K562 (cell line): ENCODE measurements at regions not wholly inside any gene's neighbourhood (a gene's known extent, or its start where the extent isn't known, plus 50 kb on each side); places are given as distances from the start of the nearest gene placed in this dataset.

Experiments
- CBX1 ChIP-seq: sonication (generic); IDR thresholded peaks from 2 replicates; pipeline ENCODE4 v1.6.1; 2016; ENCODE audit warnings: antibody characterized with exemption, low read depth, mild to moderate bottlenecking
- CBX3 ChIP-seq, 2 experiments: IDR thresholded peaks; 1 replicate in 1 of 2; 2 replicates in 1 of 2; pipeline ENCODE4 v1.6.1; 2012; ENCODE audit warnings: inconsistent platforms in 2 of 2, low read length in 2 of 2, borderline replicate concordance in 1 of 2, control low read depth in 1 of 2
- CHD4 ChIP-seq: fragments of 200-600 bp; sonication (generic); IDR thresholded peaks from 3 replicates; pipeline ENCODE4 v1.6.1; 2012; ENCODE audit warnings: low read depth, mild to moderate bottlenecking, mixed read lengths, low read length, inconsistent platforms; ENCODE audit not compliant: insufficient read depth, insufficient replicate concordance, poor library complexity, severe bottlenecking
- EGR1 ChIP-seq: fragments of 450-650 bp; conservative IDR thresholded peaks from 2 replicates; pipeline ENCODE4 v1.6.1; 2017; ENCODE audit warnings: mild to moderate bottlenecking
- HDAC1 ChIP-seq, 2 experiments: fragments of 450-650 bp; IDR thresholded peaks; 2 replicates each; pipeline ENCODE4 v1.6.1; 2016 to 2017; ENCODE audit warnings: inconsistent platforms in 1 of 2, mild to moderate bottlenecking in 1 of 2, moderate library complexity in 1 of 2
- HDAC2 ChIP-seq: fragments of 450-650 bp; IDR thresholded peaks from 2 replicates; pipeline ENCODE4 v1.6.1; 2016; ENCODE audit warnings: mild to moderate bottlenecking
- KLF1 ChIP-seq: fragments of 450-650 bp; IDR thresholded peaks from 2 replicates; pipeline ENCODE4 v1.6.1; 2016; ENCODE audit warnings: missing genetic modification characterization, missing compliant biosample characterization
- MECOM ChIP-seq: fragments of 250-450 bp; sonication (Bioruptor Pico); IDR thresholded peaks from 2 replicates; pipeline ENCODE4 v1.8.0; 2022; ENCODE audit warnings: inconsistent platforms
- MEIS2 ChIP-seq: fragments of 450-650 bp; IDR thresholded peaks from 2 replicates; pipeline ENCODE4 v1.6.1; 2014; ENCODE audit warnings: mild to moderate bottlenecking; ENCODE audit not compliant: partially characterized antibody
- MTF1 ChIP-seq: fragments of 250-450 bp; sonication (Bioruptor Pico); IDR thresholded peaks from 2 replicates; pipeline ENCODE4 v1.9.0; 2021; ENCODE audit warnings: moderate library complexity, mild to moderate bottlenecking, inconsistent platforms, borderline replicate concordance
- OTX1 ChIP-seq: fragments of 450-650 bp; formaldehyde crosslinking; IDR thresholded peaks from 2 replicates; pipeline ENCODE4 v1.4.0; 2022; ENCODE audit warnings: mild to moderate bottlenecking
- PTBP1 ChIP-seq: fragments of 200-400 bp; formaldehyde crosslinking; IDR thresholded peaks from 2 replicates; pipeline ENCODE4 v1.6.1; 2017; ENCODE audit warnings: low read depth, low read length
- RBM25 ChIP-seq: fragments of 200-400 bp; formaldehyde crosslinking; IDR thresholded peaks from 2 replicates; pipeline ENCODE4 v1.6.1; 2018; ENCODE audit warnings: low read length, low read depth, moderate library complexity; ENCODE audit not compliant: severe bottlenecking
- RCOR1 ChIP-seq, 2 experiments: IDR thresholded peaks; 2 replicates each; pipeline ENCODE4 v1.6.1; 2012; ENCODE audit warnings: low read depth in 2 of 2, low read length in 2 of 2, borderline replicate concordance in 1 of 2, improper control_type of control experiment in 1 of 2
- SIX5 ChIP-seq, 2 experiments: IDR thresholded peaks; 2 replicates each; pipeline ENCODE4 v1.6.1; 2011; ENCODE audit warnings: low read length in 2 of 2, borderline replicate concordance in 1 of 2, low read depth in 1 of 2, mild to moderate bottlenecking in 1 of 2, moderate library complexity in 1 of 2; ENCODE audit not compliant: insufficient read depth in 1 of 2
- TEAD1 ChIP-seq, 2 experiments: fragments of 450-650 bp in 1 of 2; sonication (generic) in 1 of 2; formaldehyde crosslinking; IDR thresholded peaks; 2 replicates each; pipeline versions ENCODE4 v1.4.0 to v1.8.0; 2020 to 2022; ENCODE audit warnings: mild to moderate bottlenecking in 2 of 2, missing genetic modification reagents in 1 of 2
- YBX1 ChIP-seq: fragments of 450-650 bp; IDR thresholded peaks from 2 replicates; pipeline ENCODE4 v1.7.1; 2016; ENCODE audit warnings: mild to moderate bottlenecking
- ZNF124 ChIP-seq: sonication (generic); formaldehyde crosslinking; IDR thresholded peaks from 2 replicates; pipeline ENCODE4 v1.8.1; 2022; ENCODE audit warnings: missing genetic modification reagents
- ZNF75A ChIP-seq: fragments of 450-650 bp; formaldehyde crosslinking; IDR thresholded peaks from 2 replicates; pipeline ENCODE4 v1.4.0; 2020; ENCODE audit warnings: mild to moderate bottlenecking
- TF ChIP-seq, protein P1 (sequence below): fragments of 450-650 bp; formaldehyde crosslinking; conservative IDR thresholded peaks from 2 replicates; pipeline ENCODE4 v1.4.0; 2022; ENCODE audit warnings: mild to moderate bottlenecking, missing genetic modification characterization
- TF ChIP-seq, protein P2 (sequence below): fragments of 450-650 bp; IDR thresholded peaks from 2 replicates; pipeline ENCODE4 v1.7.0; 2016; ENCODE audit warnings: borderline replicate concordance
- TF ChIP-seq, protein P3 (sequence below): fragments of 250-450 bp; sonication (Bioruptor Pico); IDR thresholded peaks from 2 replicates; pipeline ENCODE4 v1.5.1; 2021; ENCODE audit warnings: mild to moderate bottlenecking

GRCh38 chr16:85348065-85348840, 236.0 kb upstream of the CIBAR2 start (continued):
- TF ChIP-seq OTX1 (CRISPR knock-in tag) (peak; percentile 52; the same call in 1 of the 2 replicates), PTBP1 (peak; percentile 83; the same call in 1 of the 2 replicates), SIX5 (IDR thresholded peaks at IDR 0.05; ENCODE audit: borderline replicate concordance in 1 of 2, insufficient read depth in 1 of 2, low read depth in 1 of 2, low read length in 2 of 2) (no peak), MTF1 (CRISPR knock-in tag) (no peak), YBX1 (peak; percentile 94; the same call in 1 of the 2 replicates), CHD4 (peak; percentile 86), CBX3 (IDR thresholded peaks at IDR 0.05; ENCODE audit: borderline replicate concordance in 1 of 2, low read length in 2 of 2) (peak in 1 of 2 experiments; percentile 57; a peak in 1 of 3 replicates), HDAC2 (peak; percentile 88), TEAD1 (CRISPR knock-in tag; IDR thresholded peaks at IDR 0.05) (no peak), RCOR1 (IDR thresholded peaks at IDR 0.05; ENCODE audit: borderline replicate concordance in 1 of 2, low read depth in 2 of 2, low read length in 2 of 2) (peak; percentile 11 to 88; a peak in 3 of 4 replicates), EGR1 (0 out of 2 replicates have a peak, but pooled peaks have one; percentile 20), RBM25 (peak; percentile 92), MECOM (CRISPR knock-in tag) (no peak), MEIS2 (peak; percentile 89), KLF1 (tag) (no peak), ZNF124 (CRISPR knock-in tag) (no peak), ZNF75A (no peak), HDAC1 (IDR thresholded peaks at IDR 0.05) (peak in 1 of 2 experiments; percentile 88; a peak in 1 of 4 replicates), CBX1 (peak; percentile 97)
- TF ChIP-seq, protein P1, sequence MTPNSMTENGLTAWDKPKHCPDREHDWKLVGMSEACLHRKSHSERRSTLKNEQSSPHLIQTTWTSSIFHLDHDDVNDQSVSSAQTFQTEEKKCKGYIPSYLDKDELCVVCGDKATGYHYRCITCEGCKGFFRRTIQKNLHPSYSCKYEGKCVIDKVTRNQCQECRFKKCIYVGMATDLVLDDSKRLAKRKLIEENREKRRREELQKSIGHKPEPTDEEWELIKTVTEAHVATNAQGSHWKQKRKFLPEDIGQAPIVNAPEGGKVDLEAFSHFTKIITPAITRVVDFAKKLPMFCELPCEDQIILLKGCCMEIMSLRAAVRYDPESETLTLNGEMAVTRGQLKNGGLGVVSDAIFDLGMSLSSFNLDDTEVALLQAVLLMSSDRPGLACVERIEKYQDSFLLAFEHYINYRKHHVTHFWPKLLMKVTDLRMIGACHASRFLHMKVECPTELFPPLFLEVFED (CRISPR knock-in tag), result peak; percentile 69; the same call in 1 of the 2 replicates
- TF ChIP-seq, protein P2, sequence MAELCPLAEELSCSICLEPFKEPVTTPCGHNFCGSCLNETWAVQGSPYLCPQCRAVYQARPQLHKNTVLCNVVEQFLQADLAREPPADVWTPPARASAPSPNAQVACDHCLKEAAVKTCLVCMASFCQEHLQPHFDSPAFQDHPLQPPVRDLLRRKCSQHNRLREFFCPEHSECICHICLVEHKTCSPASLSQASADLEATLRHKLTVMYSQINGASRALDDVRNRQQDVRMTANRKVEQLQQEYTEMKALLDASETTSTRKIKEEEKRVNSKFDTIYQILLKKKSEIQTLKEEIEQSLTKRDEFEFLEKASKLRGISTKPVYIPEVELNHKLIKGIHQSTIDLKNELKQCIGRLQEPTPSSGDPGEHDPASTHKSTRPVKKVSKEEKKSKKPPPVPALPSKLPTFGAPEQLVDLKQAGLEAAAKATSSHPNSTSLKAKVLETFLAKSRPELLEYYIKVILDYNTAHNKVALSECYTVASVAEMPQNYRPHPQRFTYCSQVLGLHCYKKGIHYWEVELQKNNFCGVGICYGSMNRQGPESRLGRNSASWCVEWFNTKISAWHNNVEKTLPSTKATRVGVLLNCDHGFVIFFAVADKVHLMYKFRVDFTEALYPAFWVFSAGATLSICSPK, result no peak
- TF ChIP-seq, protein P3, sequence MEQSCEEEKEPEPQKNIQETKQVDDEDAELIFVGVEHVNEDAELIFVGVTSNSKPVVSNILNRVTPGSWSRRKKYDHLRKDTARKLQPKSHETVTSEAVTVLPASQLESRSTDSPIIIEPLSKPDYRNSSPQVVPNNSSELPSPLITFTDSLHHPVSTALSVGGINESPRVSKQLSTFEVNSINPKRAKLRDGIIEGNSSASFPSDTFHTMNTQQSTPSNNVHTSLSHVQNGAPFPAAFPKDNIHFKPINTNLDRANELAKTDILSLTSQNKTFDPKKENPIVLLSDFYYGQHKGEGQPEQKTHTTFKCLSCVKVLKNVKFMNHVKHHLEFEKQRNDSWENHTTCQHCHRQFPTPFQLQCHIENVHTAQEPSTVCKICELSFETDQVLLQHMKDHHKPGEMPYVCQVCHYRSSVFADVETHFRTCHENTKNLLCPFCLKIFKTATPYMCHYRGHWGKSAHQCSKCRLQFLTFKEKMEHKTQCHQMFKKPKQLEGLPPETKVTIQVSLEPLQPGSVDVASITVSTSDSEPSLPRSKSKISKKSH (CRISPR knock-in tag), result no peak
